Lower leg skin (tissue), 4 donors: ENCODE measurements at regions not wholly inside any gene's neighbourhood (a gene's known extent, or its start where the extent isn't known, plus 50 kb on each side); places are given as distances from the start of the nearest gene placed in this dataset.

Experiments used
- DNase-seq, 2 donors: peaks; one replicate each; pipeline ENCODE4 v3.0.0-alpha.2; 2019; ENCODE audit warnings: low spot score in 2 of 2
- H3K4me3 ChIP-seq: fragments of 200-600 bp; sonication (generic); 2 replicates; pipeline ENCODE4 v1.5.1; 2017; ENCODE audit warnings: mild to moderate bottlenecking, low read depth; ENCODE audit not compliant: poor library complexity, severe bottlenecking
- POLR2A ChIP-seq, 2 donors: fragments of 450-650 bp; IDR thresholded peaks; one replicate each; pipeline ENCODE4 v1.6.1; 2016 to 2017; ENCODE audit warnings: antibody characterized with exemption in 2 of 2, mild to moderate bottlenecking in 1 of 2, moderate library complexity in 1 of 2
- WGBS, 2 donors: methylation state at CpG; one replicate each; pipeline ENCODE4 v1.1.5; 2018; 5-methylcytosine and 5-hydroxymethylcytosine counted together
- intact Hi-C: fragments of 100-400 bp; cut with DNase I; formaldehyde crosslinking; loops from one replicate; pipeline ENCODE4 v1.15.0; 2023; ENCODE audit warnings: low total_unique reads
- TF ChIP-seq, protein P1 (sequence below), 3 donors: fragments of 450-650 bp; IDR thresholded peaks; one replicate each; pipeline ENCODE4 v1.5.1; 2016; ENCODE audit warnings: antibody characterized with exemption in 3 of 3, mild to moderate bottlenecking in 3 of 3, moderate library complexity in 2 of 3

GRCh38 chr13:72400856-72401255 lies 326.6 kb downstream of the MZT1 start:
- WGBS, 2 donors: 83 to 86% methylated on average over 3 of the region's 3 CpGs
- intact Hi-C loops: no loop called here
- DNase-seq: no peak
- TF ChIP-seq, protein P1, sequence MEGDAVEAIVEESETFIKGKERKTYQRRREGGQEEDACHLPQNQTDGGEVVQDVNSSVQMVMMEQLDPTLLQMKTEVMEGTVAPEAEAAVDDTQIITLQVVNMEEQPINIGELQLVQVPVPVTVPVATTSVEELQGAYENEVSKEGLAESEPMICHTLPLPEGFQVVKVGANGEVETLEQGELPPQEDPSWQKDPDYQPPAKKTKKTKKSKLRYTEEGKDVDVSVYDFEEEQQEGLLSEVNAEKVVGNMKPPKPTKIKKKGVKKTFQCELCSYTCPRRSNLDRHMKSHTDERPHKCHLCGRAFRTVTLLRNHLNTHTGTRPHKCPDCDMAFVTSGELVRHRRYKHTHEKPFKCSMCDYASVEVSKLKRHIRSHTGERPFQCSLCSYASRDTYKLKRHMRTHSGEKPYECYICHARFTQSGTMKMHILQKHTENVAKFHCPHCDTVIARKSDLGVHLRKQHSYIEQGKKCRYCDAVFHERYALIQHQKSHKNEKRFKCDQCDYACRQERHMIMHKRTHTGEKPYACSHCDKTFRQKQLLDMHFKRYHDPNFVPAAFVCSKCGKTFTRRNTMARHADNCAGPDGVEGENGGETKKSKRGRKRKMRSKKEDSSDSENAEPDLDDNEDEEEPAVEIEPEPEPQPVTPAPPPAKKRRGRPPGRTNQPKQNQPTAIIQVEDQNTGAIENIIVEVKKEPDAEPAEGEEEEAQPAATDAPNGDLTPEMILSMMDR (IDR thresholded peaks at IDR 0.05): no peak
- no peak overlapping the region for H3K4me3 ChIP-seq

GRCh38 chr13:72399351-72399750 lies 328.1 kb downstream of the MZT1 start:
- 95 to 99% methylated on average over 4 of the region's 4 CpGs for WGBS, 2 donors
- TF ChIP-seq POLR2A (IDR thresholded peaks at IDR 0.05): no peak
- TF ChIP-seq, protein P1 (IDR thresholded peaks at IDR 0.05): no peak
- intact Hi-C loops: no loop called here
- no peak for DNase-seq
- H3K4me3 ChIP-seq: no peak overlapping the region

DNA sequence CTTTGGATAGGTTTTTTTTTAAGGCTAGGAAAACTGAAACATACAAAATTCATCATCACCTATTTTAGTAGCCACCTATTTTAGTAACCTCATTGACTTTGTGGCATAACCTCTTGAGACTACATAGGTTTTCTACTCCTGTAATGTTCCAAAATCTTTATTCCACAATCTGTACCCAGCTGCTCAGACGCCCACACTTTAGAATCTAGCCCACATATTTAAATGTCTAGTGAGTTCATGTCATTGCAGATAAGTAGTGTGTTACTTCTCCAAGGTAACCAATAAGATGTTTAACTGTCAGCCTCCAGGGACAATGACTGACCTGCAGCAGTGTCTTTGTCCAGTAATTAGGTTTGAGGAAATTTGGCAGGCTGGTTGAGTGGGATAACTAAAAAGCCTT lies 330.2 kb downstream of the MZT1 start:
- no peak for DNase-seq
- 74 to 82% methylated on average over 1 of the region's 1 CpG for WGBS, 2 donors
- no peak for TF ChIP-seq POLR2A (IDR thresholded peaks at IDR 0.05)
- TF ChIP-seq, protein P1 (IDR thresholded peaks at IDR 0.05): no peak
- intact Hi-C loops: no loop called here
- no peak overlapping the region for H3K4me3 ChIP-seq

DNA sequence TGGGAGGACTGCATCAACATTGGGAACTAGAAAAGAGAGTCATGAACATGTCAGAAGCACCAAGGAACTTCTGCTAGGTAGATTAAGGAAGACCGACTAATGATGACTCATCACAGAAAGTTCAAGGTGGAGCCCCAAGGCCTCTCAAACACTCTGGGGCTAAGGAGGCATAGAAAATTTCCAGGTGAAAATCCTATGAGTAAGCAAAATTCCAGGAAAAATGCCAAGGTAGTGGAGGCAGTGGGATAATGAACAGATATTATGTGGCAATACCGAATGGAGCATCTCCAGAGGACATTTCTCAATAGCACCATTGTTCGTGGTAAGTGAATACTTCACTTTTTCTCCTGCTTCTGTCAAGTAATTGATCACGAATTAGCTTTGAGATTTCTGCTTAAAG lies 336.5 kb downstream of the MZT1 start:
- intact Hi-C loops: no loop called here
- no peak for TF ChIP-seq POLR2A (IDR thresholded peaks at IDR 0.05)
- TF ChIP-seq, protein P1 (IDR thresholded peaks at IDR 0.05): no peak
- no peak overlapping the region for H3K4me3 ChIP-seq
- no peak for DNase-seq
- WGBS, 2 donors: 43 to 68% methylated on average over 4 of the region's 4 CpGs

DNA sequence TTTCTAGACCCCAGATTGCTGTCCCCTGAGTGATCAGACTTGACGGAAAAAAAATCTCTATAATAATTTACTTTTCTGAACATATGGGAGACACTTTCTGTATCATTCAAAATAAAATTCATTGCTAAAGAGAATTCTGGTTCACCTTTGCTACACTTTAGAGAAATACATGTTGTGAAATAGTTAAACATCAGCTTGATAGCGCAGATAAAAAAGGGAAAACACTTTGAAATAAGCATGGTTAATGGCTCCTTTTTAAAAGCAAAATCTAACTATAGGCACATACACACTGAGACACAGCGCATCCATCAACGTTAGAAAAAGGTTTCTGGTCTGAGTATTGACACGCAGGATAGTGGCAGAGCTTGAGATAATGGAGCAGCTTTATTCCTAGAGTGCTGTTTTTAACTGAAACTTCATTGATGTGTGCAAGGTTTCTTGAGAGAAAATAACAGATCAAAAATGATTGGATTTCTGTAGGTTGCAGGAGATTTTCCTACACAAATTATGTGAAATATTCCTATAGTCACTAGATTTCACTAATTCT lies 341.2 kb downstream of the MZT1 start:
- TF ChIP-seq, protein P1 (IDR thresholded peaks at IDR 0.05): no peak
- TF ChIP-seq POLR2A (IDR thresholded peaks at IDR 0.05): no peak
- intact Hi-C loops: no loop called here
- WGBS, 2 donors: 90 to 93% methylated on average over 5 of the region's 5 CpGs

GRCh38 chr13:72384879-72385278 lies 342.6 kb downstream of the MZT1 start:
- intact Hi-C loops: no loop called here
- H3K4me3 ChIP-seq: no peak overlapping the region
- no peak for DNase-seq
- 74 to 78% methylated on average over 5 of the region's 5 CpGs for WGBS, 2 donors
- no peak for TF ChIP-seq POLR2A (IDR thresholded peaks at IDR 0.05)
- TF ChIP-seq, protein P1 (IDR thresholded peaks at IDR 0.05): no peak

More for the DNA sequence above, 341.2 kb downstream of the MZT1 start:
- no peak for DNase-seq
- H3K4me3 ChIP-seq: no peak overlapping the region
